Femur (tissue), 1 donor: ENCODE measurements at regions not wholly inside any gene's neighbourhood (a gene's known extent, or its start where the extent isn't known, plus 50 kb on each side); places are given as distances from the start of the nearest gene placed in this dataset.

ENCODE experiments used
- DNase-seq: peaks from one replicate; pipeline ENCODE4 v3.0.0-alpha.2; 2017

DNA sequence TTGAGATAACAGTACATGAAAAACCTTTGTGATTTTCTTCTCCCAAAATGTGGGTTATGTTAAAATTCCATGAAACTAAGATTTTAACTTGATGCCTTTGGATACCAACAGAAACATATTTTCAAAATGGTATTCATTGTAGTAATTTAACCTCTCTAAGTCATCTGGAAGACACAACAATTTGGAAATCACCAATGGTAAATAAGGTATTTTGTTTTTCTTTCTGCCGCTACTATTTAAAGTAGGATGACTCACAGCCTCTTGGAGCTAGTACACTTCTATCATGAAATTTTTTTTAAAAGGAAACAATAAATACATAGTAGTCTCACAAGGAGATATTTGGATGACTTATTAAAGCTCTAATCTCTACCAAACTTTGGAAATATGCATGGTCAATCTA, 291.6 kb upstream of the VEPH1 start:
- DNase-seq = no peak

- peak; percentile 90 for DNase-seq
These were observed 290.5 kb upstream of the VEPH1 start for GRCh38 chr3:157793745-157794144.

GRCh38 chr3:157789162-157789561, 285.9 kb upstream of the VEPH1 start:
- no peak for DNase-seq

- DNase-seq = no peak
These were observed 283.4 kb upstream of the VEPH1 start for GRCh38 chr3:157786618-157787017.

DNA sequence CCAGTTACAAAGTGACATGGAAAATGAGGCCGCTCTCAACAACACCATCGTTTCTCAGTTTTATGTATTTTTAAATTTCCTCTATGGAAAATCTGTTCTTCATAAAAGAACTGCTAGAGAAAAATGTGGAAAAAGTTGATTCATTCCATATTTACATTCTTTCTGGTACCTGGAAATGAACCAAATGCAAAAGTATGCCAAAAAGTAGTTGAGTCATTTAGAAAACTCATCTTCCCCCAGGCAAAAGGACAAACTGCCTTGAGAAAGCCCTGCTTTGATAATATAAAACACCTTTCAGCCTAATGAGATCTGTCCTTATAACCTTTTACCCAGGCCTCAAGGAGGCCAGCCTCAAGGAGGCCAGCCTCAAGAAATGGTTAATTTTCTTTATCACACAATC, 283.0 kb upstream of the VEPH1 start:
- no peak for DNase-seq

DNA sequence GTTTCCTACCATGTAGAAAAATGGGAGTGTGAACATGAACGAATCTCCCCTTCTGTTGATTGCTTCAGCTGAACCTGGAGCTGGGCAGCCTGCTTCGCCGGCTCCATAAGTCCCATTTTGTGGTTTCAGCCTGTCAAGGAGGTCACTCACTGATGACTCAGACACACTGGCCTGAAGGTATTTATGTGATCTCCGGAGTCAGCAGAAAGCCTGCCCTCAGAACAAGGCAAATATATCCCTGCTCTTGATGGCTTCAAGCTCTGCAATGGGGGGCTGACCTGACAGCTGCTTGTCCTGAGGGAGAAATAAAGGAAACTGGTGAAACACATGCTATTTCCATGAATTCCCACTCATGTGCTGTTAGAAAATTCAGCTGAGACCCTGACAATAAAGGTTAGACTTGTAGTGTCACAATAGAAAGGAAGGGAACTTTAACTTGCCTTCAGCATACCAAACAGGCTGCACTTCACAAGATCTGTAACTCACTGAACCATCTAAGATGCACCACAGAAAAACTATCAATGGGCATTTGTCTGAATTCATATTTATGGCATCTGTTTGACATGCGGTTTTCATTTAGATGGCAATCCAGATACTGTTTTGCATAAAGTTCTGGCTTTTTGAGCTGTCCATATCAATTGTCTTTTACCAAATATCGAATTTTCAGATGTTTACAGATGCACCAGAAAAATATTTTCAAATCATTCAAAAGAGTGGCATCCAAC, 282.0 kb upstream of the VEPH1 start:
- DNase-seq = peak; percentile 33

GRCh38 chr3:157782236-157782635, 279.0 kb upstream of the VEPH1 start:
- no peak for DNase-seq

DNA sequence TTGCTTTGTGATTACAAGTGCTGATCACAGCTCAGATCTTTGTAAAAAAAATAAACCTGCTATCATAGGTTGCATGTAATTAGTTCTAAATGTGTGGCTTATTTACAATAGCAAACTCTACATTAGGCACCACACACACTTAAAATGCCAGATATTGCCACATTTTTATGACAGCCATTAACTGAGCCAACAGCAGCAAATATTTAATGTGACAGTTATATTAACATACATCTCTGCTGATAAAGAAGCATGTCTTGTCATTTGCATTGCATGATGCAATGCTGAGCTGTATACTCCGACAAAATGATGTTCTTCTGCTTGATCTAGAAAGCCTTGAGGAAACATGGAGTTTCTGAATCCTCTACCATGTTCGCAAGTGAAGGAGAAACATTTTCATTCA, 273.6 kb upstream of the VEPH1 start:
- no peak for DNase-seq

DNA sequence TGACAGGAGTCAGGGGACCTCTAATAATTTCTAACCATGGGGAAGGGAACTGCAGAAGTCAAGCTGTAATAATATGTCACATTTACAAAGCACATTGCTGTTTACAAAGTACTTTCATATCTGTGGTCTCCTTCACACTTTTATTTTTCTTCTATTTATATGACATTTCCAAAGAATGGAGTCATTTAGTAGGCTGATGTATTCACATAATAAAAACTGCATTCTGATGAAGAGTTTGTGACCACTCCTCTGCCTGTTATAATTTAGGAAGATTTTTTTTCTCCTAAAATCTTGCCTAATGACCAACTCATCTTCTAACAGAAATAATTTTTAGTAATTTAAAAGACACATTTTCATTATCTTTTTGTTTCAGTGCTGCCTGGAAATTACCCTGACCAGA, 272.2 kb upstream of the VEPH1 start:
- DNase-seq = no peak

DNA sequence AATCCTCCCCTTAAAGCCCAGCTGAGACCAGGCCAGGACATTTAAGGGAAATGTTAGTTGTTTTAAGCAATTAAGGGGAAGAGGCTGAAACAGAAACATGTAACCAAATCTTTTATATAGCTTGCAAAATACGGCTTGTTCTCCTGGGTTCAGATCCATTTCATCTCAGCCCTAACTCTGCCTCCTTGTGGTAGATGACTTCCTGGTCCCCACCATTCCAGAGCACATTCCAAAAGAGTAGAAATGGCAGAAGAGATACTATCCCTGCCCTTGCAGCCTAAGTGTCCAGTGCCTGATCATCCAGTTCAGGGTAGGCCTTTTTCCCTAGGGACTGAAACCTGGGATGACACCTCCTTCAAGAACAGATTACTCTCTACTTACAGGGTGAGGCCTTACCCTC, 266.2 kb upstream of the VEPH1 start:
- DNase-seq = no peak

DNA sequence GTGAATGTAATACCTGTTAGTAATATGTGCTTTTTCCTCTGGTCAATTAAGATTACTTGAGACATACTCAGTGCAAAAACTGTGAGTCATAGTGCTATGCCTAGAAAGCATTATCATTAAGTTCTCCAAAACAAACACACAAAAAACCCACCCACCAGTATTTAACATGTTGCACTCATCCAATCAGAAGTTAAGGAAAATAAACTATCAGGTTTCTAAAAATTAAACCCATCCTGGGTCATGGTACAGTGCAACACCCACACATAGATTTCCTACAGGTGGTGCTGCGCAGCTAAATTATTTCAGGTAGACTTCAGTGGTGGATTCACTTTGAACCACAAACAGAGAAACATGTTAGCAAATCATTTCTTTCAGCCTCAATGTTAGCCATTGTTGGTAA, 264.4 kb upstream of the VEPH1 start:
- no peak for DNase-seq

GRCh38 chr3:157763644-157764043, 260.4 kb upstream of the VEPH1 start:
- DNase-seq = no peak

- DNase-seq = no peak
These were observed 256.1 kb upstream of the VEPH1 start for GRCh38 chr3:157759311-157759710.

- no peak for DNase-seq
These were observed 252.0 kb upstream of the VEPH1 start for GRCh38 chr3:157755233-157755632.

DNA sequence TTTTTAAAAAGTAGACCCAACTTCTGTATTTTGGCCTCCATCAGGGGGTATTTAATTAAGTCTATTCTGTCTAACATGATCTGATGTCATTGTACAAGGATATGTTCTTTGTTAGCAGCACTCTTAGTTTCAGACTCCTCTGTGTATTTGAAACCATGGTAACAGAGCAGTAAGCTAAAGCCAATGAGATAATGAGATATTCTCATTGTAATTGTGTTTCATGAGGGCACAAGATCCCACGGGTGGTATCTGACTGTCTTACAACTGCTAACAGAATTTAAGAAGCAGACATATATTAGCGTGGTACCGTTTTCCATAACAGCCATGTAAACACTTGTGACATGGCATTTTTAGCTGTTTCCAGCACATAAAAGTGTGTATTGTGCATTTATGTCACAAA, 251.2 kb upstream of the VEPH1 start:
- DNase-seq = no peak

DNA sequence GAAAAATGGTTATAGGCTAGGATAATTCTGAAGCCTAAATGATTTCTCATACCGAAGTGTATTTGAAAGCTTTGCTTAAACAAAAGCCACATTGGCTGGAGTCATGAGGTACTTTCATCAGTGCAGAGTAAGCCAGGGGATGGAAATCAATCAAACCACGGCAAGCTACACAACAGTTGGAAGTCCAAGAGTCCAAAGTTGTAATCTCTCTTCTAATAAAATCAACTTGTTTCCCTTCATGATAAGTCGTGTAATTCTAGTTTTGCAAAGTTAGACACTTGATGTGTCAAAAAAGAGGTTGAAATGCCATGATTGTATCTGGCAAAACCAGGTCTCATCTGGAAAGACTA, 250.5 kb upstream of the VEPH1 start:
- no peak for DNase-seq

DNA sequence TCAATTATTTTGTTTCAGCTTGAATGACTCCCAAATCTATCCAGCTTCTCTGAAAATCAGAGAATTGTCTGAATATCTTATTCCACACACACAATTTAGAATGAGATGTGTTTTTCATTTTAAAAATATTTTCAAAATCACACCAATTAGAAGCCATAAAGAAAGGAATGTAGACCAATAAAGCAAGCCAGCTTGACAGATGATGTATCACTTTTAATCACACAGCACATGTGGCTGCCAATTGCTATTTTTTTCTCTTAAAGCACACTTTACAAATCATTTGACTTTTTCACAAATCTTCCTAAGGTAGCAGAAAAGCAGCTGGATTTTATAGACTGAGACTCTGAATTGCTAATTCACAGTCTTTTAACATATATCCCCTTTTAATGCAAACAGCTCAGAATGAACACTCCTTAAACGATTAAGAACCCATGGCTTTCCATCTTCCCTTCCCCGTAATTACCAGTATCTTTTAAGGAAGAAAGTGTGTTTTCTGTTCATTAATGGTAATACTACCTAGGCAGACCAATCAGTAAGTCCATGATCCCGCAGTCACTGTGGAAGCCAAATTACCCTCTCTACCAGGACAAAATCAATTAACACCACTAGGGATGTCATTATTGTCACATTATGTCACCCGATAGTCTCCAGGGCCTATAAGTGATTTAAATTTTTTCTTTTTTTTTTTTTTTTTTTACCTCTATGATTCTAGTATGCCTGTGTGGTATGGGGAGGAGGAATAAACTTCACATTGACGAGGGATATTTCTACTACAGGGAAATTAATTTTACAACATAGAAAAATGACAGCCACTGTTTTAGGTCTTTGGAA, 250.0 kb upstream of the VEPH1 start:
- no peak for DNase-seq

GRCh38 chr3:157752554-157752953, 249.3 kb upstream of the VEPH1 start:
- no peak for DNase-seq

DNA sequence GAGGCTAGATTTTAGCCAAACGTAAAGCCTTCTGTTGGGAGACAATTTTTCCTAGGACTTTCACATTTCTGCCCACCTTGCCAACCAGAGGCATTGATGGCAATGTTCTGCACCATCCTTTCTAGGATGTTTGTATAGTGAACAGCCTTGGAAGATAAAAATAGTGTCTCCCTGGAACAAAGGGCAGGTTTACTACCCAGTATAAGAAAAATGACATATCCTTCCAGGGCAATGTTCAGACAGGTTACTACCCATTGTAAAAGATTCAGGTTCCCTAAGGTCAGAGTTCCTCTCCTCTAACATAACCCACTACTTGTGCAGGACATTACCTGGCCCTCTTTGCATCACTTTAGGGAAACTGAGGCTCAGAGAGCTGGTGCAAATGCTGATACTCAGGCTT, 248.2 kb upstream of the VEPH1 start:
- no peak for DNase-seq

DNA sequence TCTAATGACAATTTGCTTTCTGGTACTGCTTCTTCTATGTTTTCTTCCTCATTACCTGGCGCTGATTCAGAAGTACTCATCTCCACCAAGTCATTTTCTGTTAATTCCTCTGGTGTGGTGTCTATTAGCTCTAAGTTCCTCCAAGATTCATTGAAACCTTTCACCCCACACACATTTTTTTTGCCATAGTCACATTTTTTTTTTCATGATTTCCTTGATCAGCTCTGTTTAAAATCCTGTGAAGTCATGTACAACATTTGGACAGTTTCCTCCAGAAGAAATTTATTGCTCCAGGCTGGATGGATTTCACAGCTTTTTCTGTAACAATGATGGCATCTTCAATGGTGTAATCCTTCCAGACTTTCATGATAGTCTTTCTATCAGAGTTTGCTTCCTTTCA, 243.2 kb upstream of the VEPH1 start:
- DNase-seq = no peak

DNA sequence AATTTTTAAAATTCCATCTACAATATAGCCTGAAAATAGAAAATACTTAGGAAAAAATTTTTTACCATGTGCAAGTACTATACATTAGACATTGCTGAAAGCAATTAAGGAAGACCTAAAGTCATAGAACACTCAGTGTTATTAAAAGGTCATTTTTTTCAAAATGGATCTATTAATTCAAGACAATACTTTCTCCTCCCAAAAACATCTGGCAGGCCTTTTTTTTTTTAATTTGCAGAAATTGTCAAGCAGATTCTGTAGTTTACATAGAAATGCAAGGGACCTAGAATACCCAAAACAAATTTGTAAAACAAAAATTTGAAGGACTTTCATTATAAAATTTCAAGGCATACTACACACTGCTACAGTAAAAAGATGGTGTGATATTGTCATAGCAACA, 238.4 kb upstream of the VEPH1 start:
- DNase-seq = no peak

DNA sequence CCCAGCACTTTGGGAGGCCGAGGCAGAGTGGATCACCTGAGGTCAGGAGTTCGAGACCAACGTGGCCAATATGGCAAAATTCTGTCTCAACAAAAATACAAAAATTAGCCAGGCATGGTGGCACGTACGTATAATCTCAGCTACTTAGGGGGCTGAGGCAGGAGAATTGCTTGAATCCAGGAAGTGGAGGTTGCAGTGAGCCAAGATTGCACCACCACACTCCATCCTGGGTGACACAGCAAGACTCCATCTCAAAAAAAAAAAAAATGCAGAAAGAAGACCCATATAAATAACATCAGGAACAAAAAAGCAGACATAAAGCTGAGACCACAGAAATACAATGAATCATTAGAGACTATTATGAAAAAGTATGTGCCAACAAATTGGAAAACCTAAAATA, 235.2 kb upstream of the VEPH1 start:
- no peak for DNase-seq

DNA sequence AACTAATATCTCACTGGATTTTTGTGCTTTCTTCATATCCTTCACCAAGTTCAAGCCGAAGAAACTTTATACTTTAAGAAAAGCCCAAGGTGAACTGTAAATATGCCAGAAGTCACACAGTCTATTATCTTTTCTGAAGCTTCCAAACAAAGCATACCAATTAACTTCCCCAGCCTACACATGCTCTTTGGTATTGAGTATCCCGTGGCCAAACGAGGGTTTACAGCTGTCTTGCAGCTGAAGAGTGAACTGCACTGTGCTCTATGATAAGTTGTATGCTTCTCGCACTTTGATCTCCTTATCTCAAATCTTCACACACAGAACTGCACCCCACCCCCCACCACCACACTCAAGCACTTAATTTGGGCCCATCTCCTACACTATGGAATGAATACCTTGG, 215.6 kb upstream of the VEPH1 start:
- no peak for DNase-seq

DNA sequence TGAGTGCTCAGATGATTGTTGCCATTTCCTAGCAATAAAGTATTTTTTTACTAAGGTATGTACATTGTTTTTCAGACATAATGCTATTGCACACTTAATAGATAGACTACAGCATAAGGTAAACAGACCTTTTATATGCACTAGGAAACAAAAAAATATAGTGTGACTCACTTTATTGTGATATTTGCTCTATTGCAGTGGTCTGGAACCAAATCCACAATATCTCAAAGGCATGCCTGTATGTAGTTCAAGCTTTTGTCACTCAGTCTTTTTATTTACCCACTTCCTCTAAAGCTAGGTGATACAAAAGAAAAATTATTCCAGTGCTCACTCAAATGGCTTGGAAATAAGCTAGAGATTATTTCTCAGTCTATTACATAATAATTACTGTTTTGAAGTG, 209.9 kb upstream of the VEPH1 start:
- no peak for DNase-seq

GRCh38 chr3:157705258-157705657, 202.0 kb upstream of the VEPH1 start:
- DNase-seq = no peak
